NCI-H1105 (cell line): ENCODE measurements at regions not wholly inside any gene's neighbourhood (a gene's known extent, or its start where the extent isn't known, plus 50 kb on each side); places are given as distances from the start of the nearest gene placed in this dataset.
A peak's percentile ranks its signal among the peaks of the same experiment; 100 is the strongest.
"Not testable (repeated sequence)": the region's sequence is repeated elsewhere in the genome, so short reads cannot be mapped to it uniquely, and the experiment has no call there.

Experiments used
- DNase-seq: peaks from one replicate; lab custom pipeline; 2025; lab: John Stamatoyannopoulos, UW

GRCh38 chr13:71382285-71382684 lies 484.7 kb downstream of the DACH1 start:
- no peak for DNase-seq

GRCh38 chr13:71380191-71380590 lies 486.8 kb downstream of the DACH1 start:
- no peak for DNase-seq

DNA sequence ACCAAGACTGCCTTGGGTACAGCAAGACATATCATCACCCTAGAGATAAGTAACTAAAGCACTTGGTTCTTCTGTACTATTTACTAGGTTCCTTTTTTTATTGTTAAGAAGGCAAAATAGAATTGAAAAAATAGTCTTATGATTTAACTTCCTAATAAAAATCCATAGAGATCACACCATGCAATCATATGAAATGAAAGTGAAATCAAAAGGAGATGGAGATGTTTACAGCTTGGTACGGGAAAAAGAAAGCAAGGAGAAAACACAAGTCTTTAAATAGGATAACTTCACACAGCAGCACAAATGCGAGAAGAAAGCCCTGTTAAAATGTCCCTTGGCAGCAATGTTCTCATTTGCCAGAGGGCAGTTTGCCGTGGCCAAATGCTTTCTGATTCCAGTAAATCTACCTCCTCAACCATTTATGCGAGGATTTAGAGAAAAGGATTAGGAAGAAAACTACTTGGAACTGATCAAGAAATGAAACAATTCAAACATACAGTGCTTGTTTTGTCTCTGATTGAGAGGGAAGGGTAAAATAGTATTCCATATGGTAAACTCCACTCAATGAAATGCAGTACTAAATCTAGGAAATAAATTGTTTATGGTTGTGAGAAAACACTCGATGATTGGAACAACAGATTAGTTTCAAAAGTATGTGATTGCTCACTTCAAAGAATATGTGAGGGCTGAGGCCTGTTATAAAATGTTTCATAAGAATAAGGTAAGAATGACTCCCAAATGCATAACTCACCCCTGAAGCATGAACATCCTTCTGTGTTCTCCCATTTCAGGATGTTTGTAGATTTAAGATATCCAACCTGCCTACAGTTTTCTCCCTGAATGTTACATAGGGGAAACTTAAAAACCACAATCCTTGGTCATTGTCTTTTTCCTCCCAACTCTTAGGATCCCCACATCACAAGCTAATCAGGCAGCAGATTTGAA lies 487.8 kb downstream of the DACH1 start:
- DNase-seq = no peak

DNA sequence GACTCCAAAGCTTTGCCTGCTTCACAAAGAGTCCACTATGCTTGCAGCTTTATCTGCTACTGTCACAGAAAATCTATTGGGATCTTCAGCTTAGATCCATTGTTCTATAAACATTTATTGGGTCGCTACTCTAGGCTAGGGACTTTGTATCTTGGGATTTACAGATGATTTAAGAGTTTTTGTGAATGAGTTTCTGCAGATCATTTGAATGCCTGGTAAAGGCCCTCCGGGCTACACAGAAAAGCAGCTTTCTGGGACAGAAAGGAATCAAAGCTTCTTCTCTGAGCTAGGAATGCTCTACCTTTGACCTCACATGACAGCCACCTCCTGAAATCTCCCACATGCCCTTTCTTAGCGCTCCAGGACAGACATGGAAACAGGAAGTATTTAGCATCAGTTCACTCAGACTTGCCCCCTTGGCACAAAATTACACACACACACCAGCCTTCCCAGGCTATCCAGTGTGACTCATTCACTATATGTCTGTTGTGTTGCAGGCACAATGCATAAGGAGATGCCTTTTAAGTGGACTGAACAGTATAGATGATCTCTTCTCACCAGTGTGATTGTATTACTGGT lies 492.4 kb downstream of the DACH1 start:
- no peak for DNase-seq

GRCh38 chr13:71368336-71368735 lies 498.7 kb downstream of the DACH1 start:
- DNase-seq = no peak

- DNase-seq = no peak
Observed at GRCh38 chr13:71360041-71360440, 507.0 kb downstream of the DACH1 start.

GRCh38 chr13:71359641-71360040 lies 507.4 kb downstream of the DACH1 start:
- no peak for DNase-seq

DNA sequence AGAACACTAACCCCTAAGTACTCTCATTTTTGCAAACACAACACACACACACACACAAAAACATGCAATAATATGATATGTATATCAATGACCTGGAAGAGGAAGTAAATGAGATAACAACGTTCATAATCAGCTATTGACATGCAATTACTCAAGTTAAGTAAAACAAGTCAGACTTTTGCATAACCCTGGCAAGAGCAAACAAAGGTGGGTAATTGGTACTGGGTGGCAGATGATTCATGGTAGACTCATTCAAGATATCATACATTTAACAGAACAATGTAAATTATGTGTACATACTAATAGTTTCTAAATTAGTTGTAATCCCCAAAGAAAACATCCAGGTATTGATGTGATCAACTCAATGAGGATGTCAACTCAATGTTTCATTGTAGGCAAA lies 508.8 kb downstream of the DACH1 start:
- DNase-seq = no peak

DNA sequence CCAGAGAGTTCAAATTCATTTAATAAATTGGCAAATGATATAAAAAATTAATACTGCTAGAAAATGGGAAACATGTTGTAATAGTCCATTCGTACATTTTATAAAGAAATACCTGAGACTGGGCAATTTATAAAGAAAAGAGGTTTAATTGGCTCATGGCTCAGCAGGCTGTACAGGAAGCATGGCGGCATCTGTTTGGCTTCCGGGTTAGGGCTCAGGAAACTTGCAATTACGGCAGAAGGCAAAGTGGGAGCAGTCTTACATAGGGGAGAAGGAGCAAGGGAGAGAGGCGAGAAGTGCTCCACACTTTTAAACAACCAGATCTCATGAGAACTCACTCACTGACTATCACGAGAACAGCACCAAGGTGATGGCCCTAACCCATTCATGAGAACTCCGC lies 512.0 kb downstream of the DACH1 start:
- DNase-seq = no peak

DNA sequence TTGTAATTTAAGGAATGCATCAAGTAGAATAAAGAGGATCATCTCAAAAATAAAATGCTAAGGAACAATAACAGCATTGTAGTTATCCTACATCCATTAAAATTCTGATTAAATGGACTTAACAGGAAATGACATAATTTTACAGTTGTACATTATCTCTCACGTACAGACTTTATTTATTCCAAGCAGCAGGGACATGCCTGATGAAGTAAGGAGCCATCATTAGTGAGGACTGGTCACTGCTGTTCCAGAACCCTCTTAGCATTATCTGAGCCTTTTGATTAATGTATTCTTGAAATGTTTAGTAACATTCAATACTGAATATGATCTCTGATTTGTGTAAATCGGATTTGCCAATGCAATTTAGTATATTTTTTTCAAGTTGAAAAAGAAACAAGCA lies 516.1 kb downstream of the DACH1 start:
- no peak for DNase-seq

GRCh38 chr13:71345856-71346255 lies 521.1 kb downstream of the DACH1 start:
- not testable (repeated sequence) for DNase-seq

DNA sequence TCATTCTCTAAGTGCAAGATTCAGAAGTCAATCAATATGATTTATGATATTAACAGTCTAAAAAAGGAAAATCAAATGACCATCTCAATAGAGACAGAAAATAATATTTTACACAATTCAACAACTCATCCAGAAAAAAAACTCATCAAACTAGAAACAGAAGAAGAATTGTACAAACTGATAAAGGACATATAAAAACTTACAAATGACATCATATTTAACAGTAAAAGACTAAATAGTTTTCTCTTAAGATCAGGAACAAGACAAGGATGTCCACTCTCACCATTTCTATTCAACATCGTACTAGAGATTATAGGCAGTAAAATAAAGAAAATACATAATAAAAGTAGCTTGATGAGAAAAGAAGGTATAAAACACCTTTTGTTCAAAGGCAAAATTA lies 527.3 kb downstream of the DACH1 start:
- DNase-seq = no peak

DNA sequence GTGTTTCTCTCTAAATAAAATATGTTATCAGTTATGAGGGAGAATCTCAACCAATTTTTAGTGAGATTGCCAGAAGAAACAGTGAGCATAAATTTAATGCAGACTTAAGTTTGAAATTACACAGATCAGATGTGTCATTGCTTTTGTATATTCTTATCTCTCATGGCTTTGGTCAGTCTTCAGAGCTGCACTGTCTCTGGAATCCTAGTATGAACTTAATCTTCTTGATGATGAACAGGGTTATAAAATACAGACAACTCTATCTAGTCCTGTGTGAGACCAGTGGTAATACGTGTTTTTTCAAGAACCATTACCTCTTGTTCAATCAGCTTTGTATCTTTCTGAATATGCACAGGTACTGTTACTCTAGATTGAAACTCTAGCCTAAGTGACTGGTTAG lies 528.0 kb downstream of the DACH1 start:
- no peak for DNase-seq

DNA sequence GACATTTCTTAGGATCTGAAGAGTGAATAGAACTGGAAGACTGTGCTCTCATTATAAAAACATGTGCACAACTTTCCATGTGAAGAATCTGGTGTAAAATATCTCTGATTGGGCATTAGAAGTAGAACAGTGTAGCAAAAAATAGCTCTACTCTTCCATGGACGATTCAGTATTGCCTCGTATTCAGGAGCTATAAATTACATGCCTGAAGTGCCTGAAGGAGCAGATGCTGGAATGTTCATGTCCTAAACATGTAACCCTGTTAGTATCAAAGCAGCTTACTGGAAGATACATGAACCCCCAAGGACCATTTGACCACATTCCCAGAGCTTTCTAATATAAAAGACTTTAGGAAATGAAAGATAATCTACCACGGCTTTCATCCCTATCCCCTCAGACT lies 528.9 kb downstream of the DACH1 start:
- no peak for DNase-seq

- no peak for DNase-seq
Observed at GRCh38 chr13:71327266-71327665, 539.7 kb downstream of the DACH1 start.

DNA sequence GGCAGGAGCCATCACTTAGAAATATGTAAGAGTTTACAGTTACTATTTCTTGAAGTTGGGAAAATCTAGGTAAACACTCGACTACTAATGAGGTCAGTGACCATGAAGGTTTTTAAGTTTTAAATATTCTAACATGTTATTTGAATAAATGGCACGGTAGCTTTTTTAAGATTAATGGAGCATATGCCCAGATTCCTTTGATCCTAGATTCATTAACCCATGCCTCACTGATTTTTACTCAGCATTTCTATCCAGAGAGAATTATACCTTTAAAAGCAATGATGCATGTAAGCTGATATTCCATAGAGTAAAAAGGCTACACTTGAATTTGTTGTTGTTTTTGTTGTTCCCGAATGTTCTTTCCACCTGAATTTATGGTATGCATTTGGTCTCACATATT lies 541.4 kb downstream of the DACH1 start:
- DNase-seq = no peak

DNA sequence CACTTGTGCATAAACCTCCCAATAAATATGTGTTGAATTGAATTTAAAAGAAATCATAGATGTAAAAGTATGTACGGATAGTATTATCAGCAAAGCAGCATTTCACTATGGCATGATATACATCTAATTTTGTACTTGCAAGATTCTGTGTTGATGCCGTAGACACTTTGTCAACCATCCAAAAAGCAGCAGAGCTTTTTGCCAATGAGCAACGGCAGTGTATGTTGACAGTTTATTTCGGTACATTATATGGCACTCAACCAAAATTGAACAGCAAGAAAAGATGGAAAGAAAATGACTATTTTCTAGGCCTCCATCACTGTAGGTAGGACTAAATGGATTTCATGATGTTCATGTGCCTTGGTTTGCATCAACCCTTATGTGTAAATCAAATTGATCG lies 543.7 kb downstream of the DACH1 start:
- DNase-seq = no peak

- no peak for DNase-seq
Observed at GRCh38 chr13:71320452-71320851, 546.6 kb downstream of the DACH1 start.

DNA sequence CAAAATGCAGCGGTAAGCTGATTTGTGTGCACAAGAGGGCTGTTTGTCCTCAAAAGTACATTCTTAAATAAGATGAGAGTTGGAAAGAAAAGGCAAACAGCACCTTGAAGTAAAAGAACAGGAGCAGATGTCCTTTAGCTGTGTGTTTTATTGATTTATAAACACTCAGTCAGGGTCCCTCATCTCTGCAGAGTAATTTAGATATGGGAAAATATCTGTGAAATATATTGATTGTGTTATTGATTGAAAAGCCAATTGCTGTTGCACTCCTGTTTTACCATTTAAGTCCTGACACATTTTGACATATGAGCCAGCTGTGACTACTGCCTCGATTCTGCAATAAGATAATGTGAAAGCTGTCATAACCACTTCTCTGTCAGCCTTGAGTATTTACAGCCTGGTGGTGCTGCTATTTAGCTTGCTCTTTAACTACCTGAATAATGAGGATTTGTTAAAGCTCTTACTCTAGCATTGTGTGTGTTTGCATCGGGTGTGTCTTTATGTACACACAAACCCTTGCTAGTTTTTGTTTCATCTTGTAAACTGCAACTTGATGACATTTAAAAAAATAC lies 550.1 kb downstream of the DACH1 start:
- DNase-seq = peak; percentile 3

GRCh38 chr13:71312923-71313322 lies 554.1 kb downstream of the DACH1 start:
- no peak for DNase-seq

GRCh38 chr13:71309905-71310304 lies 557.1 kb downstream of the DACH1 start:
- DNase-seq = no peak

DNA sequence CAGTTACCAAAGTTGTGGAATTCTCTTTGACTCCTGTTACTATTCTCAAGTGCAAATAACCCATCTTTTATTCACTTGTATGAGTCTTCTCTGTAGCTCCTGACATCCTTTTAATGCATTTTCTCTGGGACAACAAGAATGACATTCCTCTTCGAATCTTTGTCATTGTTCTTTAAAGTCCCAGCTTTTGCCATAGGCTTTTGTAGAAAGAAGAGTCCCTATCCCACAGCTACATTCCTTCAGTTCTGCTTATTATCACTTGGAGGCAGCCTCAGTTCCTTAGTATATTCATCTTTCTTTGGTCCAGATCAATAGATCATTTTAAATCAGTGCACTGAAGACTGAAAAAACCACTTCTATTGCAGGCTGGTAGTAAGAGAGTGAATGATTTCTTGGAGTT lies 560.2 kb downstream of the DACH1 start:
- DNase-seq = no peak

DNA sequence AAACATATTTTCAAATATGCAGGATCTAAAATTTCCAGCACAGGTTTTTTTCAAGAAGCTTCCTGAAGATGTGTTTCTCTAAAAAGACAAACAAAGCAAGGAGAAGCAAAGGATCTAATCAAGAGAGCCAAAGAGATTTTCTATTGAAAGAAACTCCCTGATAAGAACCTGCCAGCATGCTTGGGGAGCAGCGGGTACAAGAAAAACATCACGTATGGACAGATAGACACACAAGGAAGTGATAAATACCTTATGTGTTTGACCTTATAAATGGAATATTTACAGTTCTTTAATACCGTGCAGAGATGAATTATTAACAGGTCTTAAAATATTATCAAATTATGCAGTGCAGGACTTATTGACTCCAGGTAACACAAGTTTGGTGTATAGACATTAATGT lies 562.1 kb downstream of the DACH1 start:
- no peak for DNase-seq
